ENCODE measurements at regions not wholly inside any gene's neighbourhood (a gene's known extent, or its start where the extent isn't known, plus 50 kb on each side); places are given as distances from the start of the nearest gene placed in this dataset.

DNA sequence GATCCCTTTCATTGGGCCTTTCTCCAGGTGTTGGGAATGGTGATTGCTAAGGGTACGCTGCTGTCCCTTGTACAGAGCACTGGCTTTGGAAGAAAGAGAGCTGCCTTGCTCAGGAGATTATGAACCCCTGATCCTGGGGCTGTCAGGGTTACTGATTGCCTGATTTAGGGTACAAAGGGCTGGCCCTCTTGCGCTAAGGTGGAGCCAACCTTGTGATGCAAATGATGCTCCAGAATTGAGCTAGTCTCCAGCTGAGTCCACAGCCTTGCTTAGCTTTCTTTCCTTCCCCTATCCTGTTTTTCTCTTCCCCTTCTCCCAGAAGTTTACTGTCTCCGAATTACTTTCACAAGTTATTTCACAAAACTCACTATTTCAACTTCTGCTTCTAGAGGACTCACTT, 334.7 kb downstream of the AMY1C start:
- no peaks in the 10 kb centered on the region for H3K27me3 ChIP-seq (replicated peaks in 1 of 4; ENCODE audit: control extremely low read depth in 1 of 4, control insufficient read depth in 3 of 4, insufficient read depth in 4 of 4, low read length in 3 of 4)
- TF ChIP-seq, protein P1, sequence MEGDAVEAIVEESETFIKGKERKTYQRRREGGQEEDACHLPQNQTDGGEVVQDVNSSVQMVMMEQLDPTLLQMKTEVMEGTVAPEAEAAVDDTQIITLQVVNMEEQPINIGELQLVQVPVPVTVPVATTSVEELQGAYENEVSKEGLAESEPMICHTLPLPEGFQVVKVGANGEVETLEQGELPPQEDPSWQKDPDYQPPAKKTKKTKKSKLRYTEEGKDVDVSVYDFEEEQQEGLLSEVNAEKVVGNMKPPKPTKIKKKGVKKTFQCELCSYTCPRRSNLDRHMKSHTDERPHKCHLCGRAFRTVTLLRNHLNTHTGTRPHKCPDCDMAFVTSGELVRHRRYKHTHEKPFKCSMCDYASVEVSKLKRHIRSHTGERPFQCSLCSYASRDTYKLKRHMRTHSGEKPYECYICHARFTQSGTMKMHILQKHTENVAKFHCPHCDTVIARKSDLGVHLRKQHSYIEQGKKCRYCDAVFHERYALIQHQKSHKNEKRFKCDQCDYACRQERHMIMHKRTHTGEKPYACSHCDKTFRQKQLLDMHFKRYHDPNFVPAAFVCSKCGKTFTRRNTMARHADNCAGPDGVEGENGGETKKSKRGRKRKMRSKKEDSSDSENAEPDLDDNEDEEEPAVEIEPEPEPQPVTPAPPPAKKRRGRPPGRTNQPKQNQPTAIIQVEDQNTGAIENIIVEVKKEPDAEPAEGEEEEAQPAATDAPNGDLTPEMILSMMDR (IDR thresholded peaks at IDR 0.05), result no peak
- no peak for TF ChIP-seq EZH2 (IDR thresholded peaks at IDR 0.05; ENCODE audit: borderline replicate concordance, insufficient read depth, low read depth, low read length, poor library complexity, severe bottlenecking)
- no peak overlapping the region for H3K9ac ChIP-seq (ENCODE audit: low read length)
- no peak overlapping the region for H3K4me3 ChIP-seq (ENCODE audit: control extremely low read depth in 1 of 5, extremely low read depth in 1 of 5, insufficient read depth in 1 of 5, low read depth in 2 of 5, low read length in 4 of 5)
- no peaks in the 10 kb centered on the region for H3K27me3 Mint-ChIP-seq
- H3K9me3 ChIP-seq (ENCODE audit: control extremely low read depth in 1 of 3, control insufficient read depth in 2 of 3, insufficient read depth in 1 of 3, low read length in 2 of 3), result no peaks in the 10 kb centered on the region
- no peaks in the 10 kb centered on the region for H4K20me1 ChIP-seq (ENCODE audit: control insufficient read depth, insufficient read depth, low read length, poor library complexity, severe bottlenecking)
- 74% methylated on average over 2 of the region's 3 CpGs for WGBS (ENCODE audit: insufficient coverage)
- H3K4me1 ChIP-seq (ENCODE audit: control insufficient read depth in 2 of 2, insufficient read depth in 2 of 2, low read length in 2 of 2), result no peaks in the 10 kb centered on the region
- H3K9me3 Mint-ChIP-seq (ENCODE audit: insufficient read depth), result no peaks in the 10 kb centered on the region
- H3K36me3 ChIP-seq (replicated peaks in 1 of 2; ENCODE audit: control extremely low read depth in 1 of 2, control insufficient read depth in 1 of 2, extremely low read depth in 1 of 2, insufficient read depth in 2 of 2, low read length in 1 of 2), result no peaks in the 10 kb centered on the region
- ATAC-seq (ENCODE audit: low read depth), result no peak
- no peak overlapping the region for H3K4me2 ChIP-seq (replicated peaks; ENCODE audit: low read depth, low read length, poor library complexity, severe bottlenecking)
- CTCF ChIA-PET, result no interaction called here
- H3K79me2 ChIP-seq (ENCODE audit: control insufficient read depth, insufficient read depth, low read length), result no peaks in the 10 kb centered on the region
- H3K4me1 Mint-ChIP-seq, result no peaks in the 10 kb centered on the region
- H3K27ac Mint-ChIP-seq, result no peak overlapping the region
- no peak overlapping the region for H2AFZ ChIP-seq (ENCODE audit: insufficient read depth, low read depth, low read length, poor library complexity, severe bottlenecking)
- POLR2A ChIA-PET, result no interaction called here
- H3K27ac ChIP-seq (ENCODE audit: low read length in 2 of 2), result no peak overlapping the region
- no peak overlapping the region for H3K4me3 Mint-ChIP-seq
- intact Hi-C loops (cut with micrococcal nuclease), result no loop called here
- no peak for DNase-seq

DNA sequence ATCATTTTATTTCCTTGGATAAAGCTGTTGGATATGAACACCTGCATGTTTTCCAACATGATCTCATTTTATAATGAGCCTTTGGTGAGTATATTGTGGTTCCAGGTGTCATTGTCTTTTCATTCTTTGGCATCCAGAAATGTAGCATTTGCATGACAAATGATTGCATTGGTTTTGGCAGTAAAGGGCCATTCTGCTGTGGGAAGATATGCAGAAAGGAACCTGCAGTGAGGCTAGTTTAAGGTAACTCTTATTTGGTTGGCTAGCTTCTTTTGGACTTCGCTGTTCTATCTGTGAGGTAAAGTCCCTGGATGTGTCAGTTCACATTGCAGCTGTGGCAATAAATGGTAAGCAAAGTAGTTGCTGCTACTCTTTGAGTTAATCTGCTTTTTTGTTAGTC, 343.0 kb downstream of the AMY1C start:
- Histone ChIP-seq H3K27me3 (replicated peaks in 1 of 4; ENCODE audit: control extremely low read depth in 1 of 4, control insufficient read depth in 3 of 4, insufficient read depth in 4 of 4, low read length in 3 of 4) (no peaks in the 10 kb centered on the region), H3K9me3 (ENCODE audit: control extremely low read depth in 1 of 3, control insufficient read depth in 2 of 3, insufficient read depth in 1 of 3, low read length in 2 of 3) (no peaks in the 10 kb centered on the region), H2AFZ (ENCODE audit: insufficient read depth, low read depth, low read length, poor library complexity, severe bottlenecking) (no peak overlapping the region), H3K36me3 (replicated peaks in 1 of 2; ENCODE audit: control extremely low read depth in 1 of 2, control insufficient read depth in 1 of 2, extremely low read depth in 1 of 2, insufficient read depth in 2 of 2, low read length in 1 of 2) (no peaks in the 10 kb centered on the region), H3K4me1 (ENCODE audit: control insufficient read depth in 2 of 2, insufficient read depth in 2 of 2, low read length in 2 of 2) (no peaks in the 10 kb centered on the region), H3K9ac (ENCODE audit: low read length) (no peak overlapping the region), H3K79me2 (ENCODE audit: control insufficient read depth, insufficient read depth, low read length) (no peaks in the 10 kb centered on the region), H3K4me3 (ENCODE audit: control extremely low read depth in 1 of 5, extremely low read depth in 1 of 5, insufficient read depth in 1 of 5, low read depth in 2 of 5, low read length in 4 of 5) (no peak overlapping the region), H3K4me2 (replicated peaks; ENCODE audit: low read depth, low read length, poor library complexity, severe bottlenecking) (no peak overlapping the region), H3K27ac (ENCODE audit: low read length in 2 of 2) (no peak overlapping the region), H4K20me1 (ENCODE audit: control insufficient read depth, insufficient read depth, low read length, poor library complexity, severe bottlenecking) (no peaks in the 10 kb centered on the region)
- no peaks in the 10 kb centered on the region for H3K27me3 Mint-ChIP-seq
- intact Hi-C loops (cut with micrococcal nuclease), result no loop called here
- no peak overlapping the region for H3K4me3 Mint-ChIP-seq
- ATAC-seq (ENCODE audit: low read depth), result no peak
- POLR2A ChIA-PET, result no interaction called here
- no peak for TF ChIP-seq EZH2 (IDR thresholded peaks at IDR 0.05; ENCODE audit: borderline replicate concordance, insufficient read depth, low read depth, low read length, poor library complexity, severe bottlenecking)
- TF ChIP-seq, protein P1 (IDR thresholded peaks at IDR 0.05), result no peak
- WGBS (ENCODE audit: insufficient coverage), result 88% methylated on average over 1 of the region's 1 CpG
- no peak for DNase-seq
- no peaks in the 10 kb centered on the region for H3K4me1 Mint-ChIP-seq
- H3K9me3 Mint-ChIP-seq (ENCODE audit: insufficient read depth), result no peaks in the 10 kb centered on the region
- CTCF ChIA-PET, result no interaction called here
- no peak overlapping the region for H3K27ac Mint-ChIP-seq
